Neural progenitor cell (in vitro differentiated cells): ENCODE measurements at regions not wholly inside any gene's neighbourhood (a gene's known extent, or its start where the extent isn't known, plus 50 kb on each side); places are given as distances from the start of the nearest gene placed in this dataset.

Source experiments
- CTCF ChIP-seq: fragments of 200-600 bp; sonication (generic); IDR thresholded peaks from 2 replicates; pipeline ENCODE4 v1.5.1; 2017; ENCODE audit warnings: antibody characterized with exemption, mild to moderate bottlenecking
- EZH2 ChIP-seq: fragments of 200-600 bp; sonication (generic); IDR thresholded peaks from 2 replicates; pipeline ENCODE4 v1.6.1; 2017; ENCODE audit warnings: antibody characterized with exemption, mild to moderate bottlenecking, moderate library complexity
- EZH2phosphoT487 ChIP-seq: fragments of 200-600 bp; sonication (generic); IDR thresholded peaks from 2 replicates; pipeline ENCODE4 v1.6.1; 2017; ENCODE audit warnings: antibody characterized with exemption

DNA sequence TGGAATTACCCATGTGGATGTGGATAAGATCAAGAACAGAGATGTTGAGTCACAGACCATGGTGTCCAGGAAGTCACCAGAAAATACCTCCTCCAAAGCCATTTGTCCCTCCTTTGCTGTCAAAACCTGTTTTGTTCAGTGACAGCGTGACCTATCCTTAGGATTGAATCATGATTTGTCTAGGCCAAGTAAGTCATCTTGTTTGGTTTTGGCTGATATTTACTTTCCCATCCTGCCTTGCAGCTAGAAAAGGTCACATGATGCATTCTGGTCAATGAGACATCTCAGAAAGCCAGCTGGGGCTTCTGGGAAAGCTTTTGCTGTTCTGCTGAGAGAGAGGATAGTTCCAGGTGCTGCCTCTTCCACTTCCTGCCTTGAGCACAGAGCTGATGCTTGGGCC, 225.3 kb upstream of the ZMIZ1 start:
- TF ChIP-seq EZH2, result no peak
- no peak for TF ChIP-seq CTCF
- TF ChIP-seq EZH2phosphoT487, result no peak
